ENCODE measurements at regions not wholly inside any gene's neighbourhood (a gene's known extent, or its start where the extent isn't known, plus 50 kb on each side); places are given as distances from the start of the nearest gene placed in this dataset.

DNA sequence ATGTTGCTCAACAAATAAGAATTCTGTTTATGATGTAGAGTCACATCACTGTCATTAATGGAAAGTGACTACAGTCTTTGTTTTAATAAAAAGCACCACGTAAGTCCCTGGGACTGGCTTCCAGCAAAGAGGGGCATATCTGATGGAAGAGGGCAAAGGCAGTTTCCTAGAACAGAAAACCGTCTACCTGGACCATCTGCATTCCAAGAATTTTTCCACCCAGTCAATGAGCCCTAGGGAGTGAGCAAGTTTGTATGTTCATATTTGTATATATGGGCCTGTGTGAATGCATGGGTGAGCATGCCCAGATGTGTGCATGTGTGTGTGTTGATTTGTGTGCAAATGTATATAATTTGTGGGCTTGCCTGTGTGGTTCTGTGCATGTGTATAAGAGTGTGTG is 156.8 kb upstream of the SEMA6A start:
- TF ChIP-seq EZH2 (IDR thresholded peaks at IDR 0.05; ENCODE audit: low read length) = no peak
- TF ChIP-seq, protein P1, sequence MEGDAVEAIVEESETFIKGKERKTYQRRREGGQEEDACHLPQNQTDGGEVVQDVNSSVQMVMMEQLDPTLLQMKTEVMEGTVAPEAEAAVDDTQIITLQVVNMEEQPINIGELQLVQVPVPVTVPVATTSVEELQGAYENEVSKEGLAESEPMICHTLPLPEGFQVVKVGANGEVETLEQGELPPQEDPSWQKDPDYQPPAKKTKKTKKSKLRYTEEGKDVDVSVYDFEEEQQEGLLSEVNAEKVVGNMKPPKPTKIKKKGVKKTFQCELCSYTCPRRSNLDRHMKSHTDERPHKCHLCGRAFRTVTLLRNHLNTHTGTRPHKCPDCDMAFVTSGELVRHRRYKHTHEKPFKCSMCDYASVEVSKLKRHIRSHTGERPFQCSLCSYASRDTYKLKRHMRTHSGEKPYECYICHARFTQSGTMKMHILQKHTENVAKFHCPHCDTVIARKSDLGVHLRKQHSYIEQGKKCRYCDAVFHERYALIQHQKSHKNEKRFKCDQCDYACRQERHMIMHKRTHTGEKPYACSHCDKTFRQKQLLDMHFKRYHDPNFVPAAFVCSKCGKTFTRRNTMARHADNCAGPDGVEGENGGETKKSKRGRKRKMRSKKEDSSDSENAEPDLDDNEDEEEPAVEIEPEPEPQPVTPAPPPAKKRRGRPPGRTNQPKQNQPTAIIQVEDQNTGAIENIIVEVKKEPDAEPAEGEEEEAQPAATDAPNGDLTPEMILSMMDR (optimal IDR thresholded peaks at IDR 0.05 in 1 of 3, IDR thresholded peaks at IDR 0.05 in 1 of 3, conservative IDR thresholded peaks at IDR 0.05 in 1 of 3; ENCODE audit: extremely low read depth in 1 of 3, insufficient read depth in 2 of 3, low read length in 3 of 3) = no peak

Measured in keratinocyte (primary cell).